ENCODE measurements at regions not wholly inside any gene's neighbourhood (a gene's known extent, or its start where the extent isn't known, plus 50 kb on each side); places are given as distances from the start of the nearest gene placed in this dataset.

DNA sequence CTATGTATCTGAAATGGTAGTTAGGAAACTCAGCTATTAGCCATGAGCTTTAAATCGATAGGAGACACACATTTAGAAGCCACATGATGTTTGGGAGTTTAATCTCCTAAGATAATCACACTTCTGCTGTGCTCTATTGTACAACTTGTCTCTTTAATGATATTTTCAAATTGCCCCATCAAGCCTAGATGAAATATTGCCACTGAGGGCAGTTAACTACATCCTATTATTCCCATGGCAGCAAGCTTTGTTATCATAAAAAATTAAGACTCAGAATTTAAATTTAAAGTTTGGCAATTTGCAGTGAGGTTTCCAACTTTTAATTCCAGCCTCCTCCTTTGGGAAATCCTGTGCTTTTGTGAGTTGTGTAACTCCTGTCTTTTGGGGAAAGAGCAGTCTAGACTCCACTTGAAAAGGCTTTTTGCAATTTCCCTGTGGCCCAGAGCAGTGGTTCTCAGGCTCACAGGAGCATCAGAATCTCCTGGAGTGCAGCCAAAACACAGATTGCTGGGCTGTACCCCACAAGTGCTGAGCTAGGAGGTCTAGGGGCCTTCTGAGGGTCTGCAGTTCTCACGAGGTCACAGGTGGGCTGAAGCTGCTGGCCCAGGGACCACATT lies 792.4 kb downstream of the QKI start:
- TF ChIP-seq POLR2A (IDR thresholded peaks at IDR 0.05) (no peak), CTCF (IDR thresholded peaks at IDR 0.05) (no peak), POLR2AphosphoS5 (IDR thresholded peaks at IDR 0.05; ENCODE audit: insufficient read depth in 1 of 2, low read depth in 1 of 2) (no peak)
